Midbrain (tissue), 1 donor: ENCODE measurements at regions not wholly inside any gene's neighbourhood (a gene's known extent, or its start where the extent isn't known, plus 50 kb on each side); places are given as distances from the start of the nearest gene placed in this dataset.
"Not testable (repeated sequence)": the region's sequence is repeated elsewhere in the genome, so short reads cannot be mapped to it uniquely, and the experiment has no call there.

Source experiments
- DNase-seq: peaks from one replicate; lab custom pipeline; 2025; lab: John Stamatoyannopoulos, UW

- no peak for DNase-seq
Observed at GRCh38 chr3:71994203-71994602, 209.3 kb upstream of the PROK2 start.

GRCh38 chr3:71991681-71992080 lies 206.7 kb upstream of the PROK2 start:
- no peak for DNase-seq

GRCh38 chr3:71991046-71991445 lies 206.1 kb upstream of the PROK2 start:
- DNase-seq: no peak

GRCh38 chr3:71990545-71990944 lies 205.6 kb upstream of the PROK2 start:
- no peak for DNase-seq

- no peak for DNase-seq
Observed at GRCh38 chr3:71989165-71989564, 204.2 kb upstream of the PROK2 start.

- DNase-seq: no peak
Observed at GRCh38 chr3:71987828-71988227, 202.9 kb upstream of the PROK2 start.

GRCh38 chr3:71987089-71987735 lies 202.3 kb upstream of the PROK2 start:
- DNase-seq: no peak

- no peak for DNase-seq
Observed at GRCh38 chr3:71986606-71987005, 201.7 kb upstream of the PROK2 start.

GRCh38 chr3:71984843-71985613 lies 200.1 kb upstream of the PROK2 start:
- DNase-seq: no peak

GRCh38 chr3:71983694-71984093 lies 198.7 kb upstream of the PROK2 start:
- DNase-seq: no peak

- DNase-seq: not testable (repeated sequence)
Observed at GRCh38 chr3:71982506-71983258, 197.7 kb upstream of the PROK2 start.

GRCh38 chr3:71979175-71979574 lies 194.2 kb upstream of the PROK2 start:
- DNase-seq: no peak

- DNase-seq: no peak
Observed at GRCh38 chr3:71978150-71978721, 193.3 kb upstream of the PROK2 start.

GRCh38 chr3:71977525-71977924 lies 192.6 kb upstream of the PROK2 start:
- no peak for DNase-seq

GRCh38 chr3:71975573-71975972 lies 190.6 kb upstream of the PROK2 start:
- DNase-seq: no peak

- no peak for DNase-seq
Observed at GRCh38 chr3:71974786-71975185, 189.8 kb upstream of the PROK2 start.

GRCh38 chr3:71973274-71974030 lies 188.5 kb upstream of the PROK2 start:
- DNase-seq: no peak

- DNase-seq: no peak
Observed at GRCh38 chr3:71972031-71972430, 187.1 kb upstream of the PROK2 start.

GRCh38 chr3:71968544-71968943 lies 183.6 kb upstream of the PROK2 start:
- DNase-seq: no peak

GRCh38 chr3:71966185-71966584 lies 181.2 kb upstream of the PROK2 start:
- DNase-seq: no peak

- DNase-seq: no peak
Observed at GRCh38 chr3:71964170-71964569, 179.2 kb upstream of the PROK2 start.
